ENCODE measurements at regions not wholly inside any gene's neighbourhood (a gene's known extent, or its start where the extent isn't known, plus 50 kb on each side); places are given as distances from the start of the nearest gene placed in this dataset.

DNA sequence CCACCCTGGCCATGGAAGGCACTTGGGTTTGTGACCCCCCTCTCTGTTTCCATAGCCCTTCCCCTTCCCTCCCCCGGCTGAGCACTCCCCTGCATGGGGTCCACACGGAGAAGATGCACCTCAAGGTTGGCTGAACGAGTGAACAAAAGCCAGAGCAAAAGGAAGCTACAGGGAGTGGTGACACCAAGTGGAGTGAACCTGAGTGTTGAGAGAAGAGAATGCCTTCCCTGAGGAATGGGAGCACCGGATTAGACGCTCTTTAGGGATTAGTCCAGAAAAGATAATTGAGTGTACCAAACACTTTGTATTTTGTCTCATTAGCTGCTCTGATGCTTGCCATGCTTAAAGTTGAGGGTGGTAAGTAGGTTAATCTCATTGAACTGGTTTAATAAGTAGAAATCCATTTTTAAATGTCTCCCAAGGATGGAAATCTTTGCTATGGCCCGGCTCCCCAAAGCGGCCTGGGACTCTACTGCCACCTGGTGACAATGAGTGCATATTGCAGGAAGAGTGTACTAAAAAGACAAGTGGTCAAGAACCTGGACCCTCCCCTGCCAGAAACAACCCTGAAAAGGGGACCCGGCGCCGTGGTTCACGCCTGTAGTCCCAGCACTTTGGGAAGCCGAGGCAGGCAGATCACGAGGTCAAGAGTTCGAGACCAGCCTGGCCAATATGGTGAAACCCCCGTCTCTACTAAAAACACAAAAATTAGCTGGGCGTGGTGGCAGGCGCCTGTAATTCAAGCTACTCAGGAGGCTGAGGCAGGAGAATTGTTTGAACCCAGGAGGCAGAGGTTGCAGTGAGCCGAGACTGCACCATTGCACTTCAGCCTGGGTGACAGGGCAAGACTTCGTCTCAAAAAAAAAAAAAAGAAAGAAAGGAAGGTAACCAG is 150.6 kb upstream of the ZC3H12A start:
- Histone ChIP-seq H3K9ac (replicated peaks; ENCODE audit: extremely low read depth, insufficient read depth, low read length) (no peak overlapping the region), H3K36me3 (ENCODE audit: control insufficient read depth in 2 of 2, extremely low read depth in 1 of 2, insufficient read depth in 2 of 2, low read length in 2 of 2) (no peaks in the 10 kb centered on the region), H3K27me3 (ENCODE audit: control insufficient read depth in 2 of 2, insufficient read depth in 2 of 2, low read length in 2 of 2) (peaks cover 0 to 3% of the 10 kb centered on the region in 2 experiments), H3K9me1 (replicated peaks; ENCODE audit: control insufficient read depth, extremely low read depth, insufficient read depth, low read length) (no peaks in the 10 kb centered on the region), H3K4me2 (ENCODE audit: insufficient read depth, low read length) (no peak overlapping the region), H3K79me2 (ENCODE audit: control insufficient read depth, insufficient read depth, low read length) (no peaks in the 10 kb centered on the region), H3K27ac (ENCODE audit: insufficient read depth, low read depth, low read length) (no peak overlapping the region), H3K4me3 (replicated peaks in 1 of 3; ENCODE audit: insufficient read depth in 1 of 3, low read depth in 1 of 3, low read length in 3 of 3) (no peak overlapping the region), H3K4me1 (ENCODE audit: control insufficient read depth, extremely low read depth, insufficient read depth, low read length) (no peaks in the 10 kb centered on the region), H3K9me3 (replicated peaks; ENCODE audit: control insufficient read depth, insufficient read depth, low read length) (no peaks in the 10 kb centered on the region), H2AFZ (ENCODE audit: low read depth, low read length) (no peak overlapping the region), H4K20me1 (replicated peaks; ENCODE audit: control insufficient read depth, extremely low read depth, insufficient read depth, low read length) (no peaks in the 10 kb centered on the region)
- FAIRE-seq (no peak), DNase-seq (ENCODE audit: low read depth, low spot score) (peak; percentile 32)
- POLR2A ChIA-PET = no interaction called here
- TF ChIP-seq FOS (IDR thresholded peaks at IDR 0.05; ENCODE audit: borderline replicate concordance, insufficient read depth, low read length) (no peak), CTCF (IDR thresholded peaks at IDR 0.05; ENCODE audit: extremely low read depth in 1 of 2, insufficient read depth in 1 of 2, low read depth in 1 of 2, low read length in 2 of 2) (peak; percentile 67 to 75)
- CTCF ChIA-PET = interaction anchor here (0.7 to 5.1 kb wide), 18 partner anchors 9 to 807 kb away, joined by 3 to 65 read pairs (median 4); no protein-coding TSS in a partner anchor
- dilution Hi-C loops (cut with MboI; ENCODE audit: extremely low pct_ligation_motif_present, low sequenced_read_pairs) = no loop called here
- intact Hi-C loops (cut with micrococcal nuclease) = loop anchor here (1.0 to 10.0 kb wide), 7 partner anchors 111 to 807 kb away; no protein-coding TSS in a partner anchor
- no TSS peak for BruUV-seq (replicated peaks)

DNA sequence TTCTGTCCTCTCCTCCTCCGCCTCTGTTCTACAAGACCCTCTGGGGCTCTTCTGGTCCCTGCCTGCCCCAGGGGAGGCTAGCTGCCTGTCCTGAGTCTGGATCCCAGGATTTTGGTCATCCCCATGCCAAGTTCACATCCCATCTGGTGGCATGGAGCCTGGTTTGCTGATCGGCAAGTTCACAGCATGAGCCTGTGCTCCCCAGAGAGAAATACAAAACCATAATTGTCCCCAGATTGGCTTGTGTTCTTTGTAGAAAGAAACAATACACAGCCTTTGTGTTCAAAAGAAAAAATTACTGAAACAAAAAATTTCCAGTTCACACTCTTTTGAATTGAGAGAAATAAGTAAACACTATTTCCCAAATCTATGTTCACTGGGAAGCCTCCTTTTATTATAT is 149.4 kb upstream of the ZC3H12A start:
- no TSS peak for BruUV-seq (replicated peaks)
- Histone ChIP-seq H3K9me1 (replicated peaks; ENCODE audit: control insufficient read depth, extremely low read depth, insufficient read depth, low read length) (no peaks in the 10 kb centered on the region), H3K9me3 (replicated peaks; ENCODE audit: control insufficient read depth, insufficient read depth, low read length) (no peaks in the 10 kb centered on the region), H2AFZ (ENCODE audit: low read depth, low read length) (no peak overlapping the region), H3K9ac (replicated peaks; ENCODE audit: extremely low read depth, insufficient read depth, low read length) (no peak overlapping the region), H3K79me2 (ENCODE audit: control insufficient read depth, insufficient read depth, low read length) (no peaks in the 10 kb centered on the region), H3K27ac (ENCODE audit: insufficient read depth, low read depth, low read length) (no peak overlapping the region), H3K27me3 (ENCODE audit: control insufficient read depth in 2 of 2, insufficient read depth in 2 of 2, low read length in 2 of 2) (no peaks in the 10 kb centered on the region), H3K4me3 (replicated peaks in 1 of 3; ENCODE audit: insufficient read depth in 1 of 3, low read depth in 1 of 3, low read length in 3 of 3) (no peak overlapping the region), H3K4me2 (ENCODE audit: insufficient read depth, low read length) (no peak overlapping the region), H4K20me1 (replicated peaks; ENCODE audit: control insufficient read depth, extremely low read depth, insufficient read depth, low read length) (no peaks in the 10 kb centered on the region), H3K4me1 (ENCODE audit: control insufficient read depth, extremely low read depth, insufficient read depth, low read length) (no peaks in the 10 kb centered on the region), H3K36me3 (ENCODE audit: control insufficient read depth in 2 of 2, extremely low read depth in 1 of 2, insufficient read depth in 2 of 2, low read length in 2 of 2) (no peaks in the 10 kb centered on the region)
- intact Hi-C loops (cut with micrococcal nuclease) (loop anchor here (10.0 kb wide), 2 partner anchors 110 to 520 kb away; no protein-coding TSS in a partner anchor), dilution Hi-C loops (cut with MboI; ENCODE audit: extremely low pct_ligation_motif_present, low sequenced_read_pairs) (no loop called here)
- CTCF ChIA-PET = interaction anchor here (1.0 to 5.1 kb wide), 12 partner anchors 16 to 808 kb away, joined by 3 to 65 read pairs (median 5); no protein-coding TSS in a partner anchor
- FAIRE-seq = no peak
- TF ChIP-seq JUN (IDR thresholded peaks at IDR 0.05; ENCODE audit: borderline replicate concordance, insufficient read depth, insufficient read length, low read depth) (no peak), GATA2 (IDR thresholded peaks at IDR 0.05; ENCODE audit: insufficient read depth, insufficient read length, low read depth, low read length) (no peak), POLR2AphosphoS5 (IDR thresholded peaks at IDR 0.05; ENCODE audit: insufficient read depth, low read depth, low read length) (no peak), FOS (IDR thresholded peaks at IDR 0.05; ENCODE audit: borderline replicate concordance, insufficient read depth, low read length) (no peak), CTCF (IDR thresholded peaks at IDR 0.05; ENCODE audit: extremely low read depth in 1 of 2, insufficient read depth in 1 of 2, low read depth in 1 of 2, low read length in 2 of 2) (no peak), POLR2A (IDR thresholded peaks at IDR 0.05; ENCODE audit: low read depth, low read length) (no peak), EZH2 (IDR thresholded peaks at IDR 0.05; ENCODE audit: borderline replicate concordance, low read depth, low read length, severe bottlenecking) (no peak), MYC (IDR thresholded peaks at IDR 0.05; ENCODE audit: low read depth, low read length) (no peak)
- TF ChIP-seq, protein P1, sequence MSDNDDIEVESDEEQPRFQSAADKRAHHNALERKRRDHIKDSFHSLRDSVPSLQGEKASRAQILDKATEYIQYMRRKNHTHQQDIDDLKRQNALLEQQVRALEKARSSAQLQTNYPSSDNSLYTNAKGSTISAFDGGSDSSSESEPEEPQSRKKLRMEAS (IDR thresholded peaks at IDR 0.05; ENCODE audit: insufficient read depth, insufficient read length) = no peak
- no peak for DNase-seq (ENCODE audit: low read depth, low spot score)
- POLR2A ChIA-PET = no interaction called here

Measured in endothelial cell of umbilical vein (primary cell).